K562 (cell line): ENCODE measurements at regions not wholly inside any gene's neighbourhood (a gene's known extent, or its start where the extent isn't known, plus 50 kb on each side); places are given as distances from the start of the nearest gene placed in this dataset.

Source experiments
- CBX5 ChIP-seq: IDR thresholded peaks from 2 replicates; pipeline ENCODE4 v1.6.1; 2014; ENCODE audit warnings: low read depth, borderline replicate concordance
- CHD4 ChIP-seq: fragments of 200-600 bp; sonication (generic); IDR thresholded peaks from 3 replicates; pipeline ENCODE4 v1.6.1; 2012; ENCODE audit warnings: low read depth, mild to moderate bottlenecking, mixed read lengths, low read length, inconsistent platforms; ENCODE audit not compliant: insufficient read depth, insufficient replicate concordance, poor library complexity, severe bottlenecking
- EP300 ChIP-seq: IDR thresholded peaks from 2 replicates; pipeline ENCODE4 v1.6.1; 2012; ENCODE audit warnings: low read length, improper control_type of control experiment
- MTA3 ChIP-seq: fragments of 450-650 bp; formaldehyde crosslinking; IDR thresholded peaks from 2 replicates; pipeline ENCODE4 v1.6.1; 2017; ENCODE audit warnings: mild to moderate bottlenecking, borderline replicate concordance
- PTBP1 ChIP-seq: fragments of 200-400 bp; formaldehyde crosslinking; IDR thresholded peaks from 2 replicates; pipeline ENCODE4 v1.6.1; 2017; ENCODE audit warnings: low read depth, low read length
- YY1 ChIP-seq, 3 experiments: IDR thresholded peaks; 2 replicates each; pipeline ENCODE4 v1.6.1; 2011; ENCODE audit warnings: low read length in 2 of 3, mild to moderate bottlenecking in 2 of 3, moderate library complexity in 2 of 3, borderline replicate concordance in 1 of 3, control low read depth in 1 of 3, low read depth in 1 of 3; ENCODE audit not compliant: insufficient read depth in 3 of 3, insufficient replicate concordance in 2 of 3, control insufficient read depth in 1 of 3, insufficient read length in 1 of 3; ENCODE audit errors: extremely low read depth in 1 of 3
- ZZZ3 ChIP-seq: fragments of 450-650 bp; IDR thresholded peaks from 2 replicates; pipeline ENCODE4 v1.6.1; 2016; ENCODE audit warnings: antibody characterized with exemption, mild to moderate bottlenecking, moderate library complexity
- TF ChIP-seq, protein P1 (sequence below), 2 experiments: fragments of 450-650 bp; IDR thresholded peaks; 2 replicates each; pipeline ENCODE4 v1.6.1; 2016
- TF ChIP-seq, protein P2 (sequence below): sonication (generic); formaldehyde crosslinking; IDR thresholded peaks from 2 replicates; pipeline ENCODE4 v1.8.1; 2022; ENCODE audit warnings: missing genetic modification reagents

DNA sequence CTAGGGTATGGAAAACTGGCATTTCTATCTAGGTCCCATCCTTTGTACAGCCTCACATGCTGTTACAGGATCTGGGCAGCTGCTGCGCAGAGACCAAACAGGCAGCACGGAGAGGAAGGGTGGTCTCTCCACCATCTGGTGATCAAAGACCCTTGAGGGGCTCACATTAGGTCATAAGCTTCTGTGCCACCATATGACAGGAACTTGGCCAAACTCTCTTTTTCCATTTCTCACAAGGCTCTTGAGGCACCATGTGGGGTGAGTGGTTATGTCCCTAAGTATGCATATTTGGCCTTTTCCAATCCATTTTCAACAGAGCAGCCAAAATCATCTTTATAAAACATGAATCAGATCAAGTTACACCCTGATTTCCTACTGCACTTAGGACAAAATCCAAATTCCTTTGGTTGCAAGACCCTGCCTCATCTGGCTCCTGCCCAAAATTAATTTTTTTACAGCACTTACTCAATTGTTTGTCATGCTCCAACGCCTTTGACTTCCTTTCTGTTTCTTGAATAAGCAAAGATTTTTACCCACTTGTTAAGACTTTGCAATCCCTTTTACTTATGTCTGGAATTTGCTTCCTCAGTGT is 730.0 kb downstream of the MAT2B start:
- TF ChIP-seq CHD4 (no peak), PTBP1 (no peak), YY1 (IDR thresholded peaks at IDR 0.05; ENCODE audit: borderline replicate concordance in 1 of 3, control insufficient read depth in 1 of 3, extremely low read depth in 1 of 3, insufficient read depth in 3 of 3, insufficient read length in 1 of 3, insufficient replicate concordance in 2 of 3, low read depth in 1 of 3, low read length in 2 of 3) (no peak), CBX5 (no peak), ZZZ3 (no peak), EP300 (no peak), MTA3 (no peak)
- TF ChIP-seq, protein P1, sequence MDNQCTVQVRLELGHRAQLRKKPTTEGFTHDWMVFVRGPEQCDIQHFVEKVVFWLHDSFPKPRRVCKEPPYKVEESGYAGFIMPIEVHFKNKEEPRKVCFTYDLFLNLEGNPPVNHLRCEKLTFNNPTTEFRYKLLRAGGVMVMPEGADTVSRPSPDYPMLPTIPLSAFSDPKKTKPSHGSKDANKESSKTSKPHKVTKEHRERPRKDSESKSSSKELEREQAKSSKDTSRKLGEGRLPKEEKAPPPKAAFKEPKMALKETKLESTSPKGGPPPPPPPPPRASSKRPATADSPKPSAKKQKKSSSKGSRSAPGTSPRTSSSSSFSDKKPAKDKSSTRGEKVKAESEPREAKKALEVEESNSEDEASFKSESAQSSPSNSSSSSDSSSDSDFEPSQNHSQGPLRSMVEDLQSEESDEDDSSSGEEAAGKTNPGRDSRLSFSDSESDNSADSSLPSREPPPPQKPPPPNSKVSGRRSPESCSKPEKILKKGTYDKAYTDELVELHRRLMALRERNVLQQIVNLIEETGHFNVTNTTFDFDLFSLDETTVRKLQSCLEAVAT (IDR thresholded peaks at IDR 0.05) = no peak
- TF ChIP-seq, protein P2, sequence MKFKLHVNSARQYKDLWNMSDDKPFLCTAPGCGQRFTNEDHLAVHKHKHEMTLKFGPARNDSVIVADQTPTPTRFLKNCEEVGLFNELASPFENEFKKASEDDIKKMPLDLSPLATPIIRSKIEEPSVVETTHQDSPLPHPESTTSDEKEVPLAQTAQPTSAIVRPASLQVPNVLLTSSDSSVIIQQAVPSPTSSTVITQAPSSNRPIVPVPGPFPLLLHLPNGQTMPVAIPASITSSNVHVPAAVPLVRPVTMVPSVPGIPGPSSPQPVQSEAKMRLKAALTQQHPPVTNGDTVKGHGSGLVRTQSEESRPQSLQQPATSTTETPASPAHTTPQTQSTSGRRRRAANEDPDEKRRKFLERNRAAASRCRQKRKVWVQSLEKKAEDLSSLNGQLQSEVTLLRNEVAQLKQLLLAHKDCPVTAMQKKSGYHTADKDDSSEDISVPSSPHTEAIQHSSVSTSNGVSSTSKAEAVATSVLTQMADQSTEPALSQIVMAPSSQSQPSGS (CRISPR knock-in tag) = no peak
